Dedifferentiated amniotic fluid mesenchymal stem cell (primary cell): ENCODE measurements at regions not wholly inside any gene's neighbourhood (a gene's known extent, or its start where the extent isn't known, plus 50 kb on each side); places are given as distances from the start of the nearest gene placed in this dataset.
"Not testable (repeated sequence)": the region's sequence is repeated elsewhere in the genome, so short reads cannot be mapped to it uniquely, and the experiment has no call there.

Experiments used
- DNase-seq: peaks from one replicate; pipeline ENCODE4 v3.0.0-alpha.2; 2016; ENCODE audit errors: extremely low spot score

GRCh38 chr13:108077284-108077683 is 138.1 kb downstream of the LIG4 start:
- no peak for DNase-seq

- not testable (repeated sequence) for DNase-seq
Measured at GRCh38 chr13:108074429-108074828, 140.9 kb downstream of the LIG4 start.

- DNase-seq = no peak
Measured at GRCh38 chr13:108070925-108071324, 144.4 kb downstream of the LIG4 start.

- no peak for DNase-seq
Measured at GRCh38 chr13:108070491-108070890, 144.8 kb downstream of the LIG4 start.

- DNase-seq = no peak
Measured at GRCh38 chr13:108069521-108070210, 145.7 kb downstream of the LIG4 start.

GRCh38 chr13:108064372-108064771 is 151.0 kb downstream of the LIG4 start:
- DNase-seq = not testable (repeated sequence)

GRCh38 chr13:108060111-108060510 is 155.2 kb downstream of the LIG4 start:
- no peak for DNase-seq

GRCh38 chr13:108056278-108056677 is 159.1 kb downstream of the LIG4 start:
- DNase-seq = no peak

- no peak for DNase-seq
Measured at GRCh38 chr13:108049211-108049610, 166.1 kb downstream of the LIG4 start.

GRCh38 chr13:108044954-108045353 is 170.4 kb downstream of the LIG4 start:
- no peak for DNase-seq

GRCh38 chr13:108042866-108043265 is 172.5 kb downstream of the LIG4 start:
- DNase-seq = not testable (repeated sequence)

- no peak for DNase-seq
Measured at GRCh38 chr13:108037348-108037747, 178.0 kb downstream of the LIG4 start.

- DNase-seq = no peak
Measured at GRCh38 chr13:108036411-108036932, 178.9 kb downstream of the LIG4 start.

- DNase-seq = no peak
Measured at GRCh38 chr13:108034909-108035410, 180.4 kb downstream of the LIG4 start.

GRCh38 chr13:108033800-108034707 is 181.3 kb downstream of the LIG4 start:
- DNase-seq = no peak

- no peak for DNase-seq
Measured at GRCh38 chr13:108031865-108032264, 183.5 kb downstream of the LIG4 start.

GRCh38 chr13:108030769-108031168 is 184.6 kb downstream of the LIG4 start:
- no peak for DNase-seq

- DNase-seq = no peak
Measured at GRCh38 chr13:108026680-108027410, 188.5 kb downstream of the LIG4 start.

GRCh38 chr13:108020027-108020426 is 195.3 kb downstream of the LIG4 start:
- no peak for DNase-seq

GRCh38 chr13:108018371-108018870 is 196.9 kb downstream of the LIG4 start:
- DNase-seq = no peak

- no peak for DNase-seq
Measured at GRCh38 chr13:108006619-108007018, 208.7 kb downstream of the LIG4 start.

GRCh38 chr13:108005231-108005630 is 210.1 kb downstream of the LIG4 start:
- DNase-seq = no peak
